ENCODE measurements at regions not wholly inside any gene's neighbourhood (a gene's known extent, or its start where the extent isn't known, plus 50 kb on each side); places are given as distances from the start of the nearest gene placed in this dataset.

DNA sequence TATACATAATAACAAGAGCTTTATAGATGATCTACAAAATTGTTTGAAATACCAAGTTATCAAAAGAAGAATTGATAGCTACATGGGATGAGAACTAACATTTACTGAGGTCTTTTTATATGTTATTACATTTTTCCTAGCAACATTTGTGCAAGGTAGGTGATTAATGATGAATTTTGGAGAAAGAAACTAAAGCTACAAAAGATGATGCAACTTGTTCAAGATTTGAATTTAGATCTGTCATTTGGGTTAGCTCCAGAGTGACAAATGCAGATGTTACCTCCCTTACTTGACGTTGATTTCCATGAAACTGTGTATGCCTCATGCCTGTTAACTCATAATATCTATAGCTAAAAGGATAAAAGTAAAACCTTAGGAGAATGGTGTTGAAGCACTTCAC, 84.5 kb upstream of the EYA4 start:
- TF ChIP-seq, protein P1, sequence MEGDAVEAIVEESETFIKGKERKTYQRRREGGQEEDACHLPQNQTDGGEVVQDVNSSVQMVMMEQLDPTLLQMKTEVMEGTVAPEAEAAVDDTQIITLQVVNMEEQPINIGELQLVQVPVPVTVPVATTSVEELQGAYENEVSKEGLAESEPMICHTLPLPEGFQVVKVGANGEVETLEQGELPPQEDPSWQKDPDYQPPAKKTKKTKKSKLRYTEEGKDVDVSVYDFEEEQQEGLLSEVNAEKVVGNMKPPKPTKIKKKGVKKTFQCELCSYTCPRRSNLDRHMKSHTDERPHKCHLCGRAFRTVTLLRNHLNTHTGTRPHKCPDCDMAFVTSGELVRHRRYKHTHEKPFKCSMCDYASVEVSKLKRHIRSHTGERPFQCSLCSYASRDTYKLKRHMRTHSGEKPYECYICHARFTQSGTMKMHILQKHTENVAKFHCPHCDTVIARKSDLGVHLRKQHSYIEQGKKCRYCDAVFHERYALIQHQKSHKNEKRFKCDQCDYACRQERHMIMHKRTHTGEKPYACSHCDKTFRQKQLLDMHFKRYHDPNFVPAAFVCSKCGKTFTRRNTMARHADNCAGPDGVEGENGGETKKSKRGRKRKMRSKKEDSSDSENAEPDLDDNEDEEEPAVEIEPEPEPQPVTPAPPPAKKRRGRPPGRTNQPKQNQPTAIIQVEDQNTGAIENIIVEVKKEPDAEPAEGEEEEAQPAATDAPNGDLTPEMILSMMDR (IDR thresholded peaks at IDR 0.05; ENCODE audit: extremely low read depth in 1 of 2, insufficient read depth in 1 of 2, low read depth in 1 of 2, low read length in 2 of 2): no peak
- TF ChIP-seq POLR2A (IDR thresholded peaks at IDR 0.05; ENCODE audit: low read depth, low read length): no peak
- no peak for TF ChIP-seq GATA2 (IDR thresholded peaks at IDR 0.05; ENCODE audit: insufficient read depth, insufficient read length, low read depth, low read length)
- no peak for TF ChIP-seq JUN (IDR thresholded peaks at IDR 0.05; ENCODE audit: borderline replicate concordance, insufficient read depth, insufficient read length, low read depth)
- TF ChIP-seq FOS (IDR thresholded peaks at IDR 0.05; ENCODE audit: borderline replicate concordance, insufficient read depth, low read length): no peak
- no peak for TF ChIP-seq POLR2AphosphoS5 (IDR thresholded peaks at IDR 0.05; ENCODE audit: insufficient read depth, low read depth, low read length)
- no peak for TF ChIP-seq EZH2 (IDR thresholded peaks at IDR 0.05; ENCODE audit: borderline replicate concordance, low read depth, low read length, severe bottlenecking)

All from endothelial cell of umbilical vein (primary cell).